ENCODE measurements at regions not wholly inside any gene's neighbourhood (a gene's known extent, or its start where the extent isn't known, plus 50 kb on each side); places are given as distances from the start of the nearest gene placed in this dataset.

GRCh38 chrX:125378205-125378604, 58.5 kb downstream of the TEX13C start:
- no peaks in the 10 kb centered on the region for H3K4me1 ChIP-seq (ENCODE audit: insufficient read depth)
- 25 to 34% (median 26%) methylated on average over 4 of the region's 4 CpGs for WGBS, 3 donors
- no peaks in the 10 kb centered on the region for H3K9me3 ChIP-seq
- H3K36me3 ChIP-seq, result no peaks in the 10 kb centered on the region
- intact Hi-C loops (cut with DNase I), result no loop called here
- TF ChIP-seq CTCF (IDR thresholded peaks at IDR 0.05), result no peak
- no peak for TF ChIP-seq EP300 (IDR thresholded peaks at IDR 0.05)
- no peak for TF ChIP-seq POLR2A (IDR thresholded peaks at IDR 0.05)
- no peak overlapping the region for H3K4me3 ChIP-seq
- H3K27me3 ChIP-seq, result no peaks in the 10 kb centered on the region
- no peak for DNase-seq
- H3K27ac ChIP-seq, result no peak overlapping the region

- intact Hi-C loops (cut with DNase I), result no loop called here
- H3K27me3 ChIP-seq, result no peaks in the 10 kb centered on the region
- no peaks in the 10 kb centered on the region for H3K9me3 ChIP-seq
- 58 to 66% (median 66%) methylated on average over 3 of the region's 3 CpGs for WGBS, 3 donors
- TF ChIP-seq POLR2A (IDR thresholded peaks at IDR 0.05), result no peak
- no peak for TF ChIP-seq EP300 (IDR thresholded peaks at IDR 0.05)
- no peak for TF ChIP-seq CTCF (IDR thresholded peaks at IDR 0.05)
- H3K36me3 ChIP-seq, result no peaks in the 10 kb centered on the region
- H3K4me1 ChIP-seq (ENCODE audit: insufficient read depth), result no peaks in the 10 kb centered on the region
- no peak overlapping the region for H3K4me3 ChIP-seq
- no peak for DNase-seq
- no peak overlapping the region for H3K27ac ChIP-seq
Measured at GRCh38 chrX:125378770-125379169, 59.1 kb downstream of the TEX13C start.

GRCh38 chrX:125382148-125382628, 62.5 kb downstream of the TEX13C start:
- TF ChIP-seq CTCF (IDR thresholded peaks at IDR 0.05) (no peak), EP300 (IDR thresholded peaks at IDR 0.05) (no peak), POLR2A (IDR thresholded peaks at IDR 0.05) (no peak)
- intact Hi-C loops (cut with DNase I), result no loop called here
- WGBS, 3 donors, result 60 to 65% (median 61%) methylated on average over 4 of the region's 4 CpGs

GRCh38 chrX:125382889-125383288, 63.2 kb downstream of the TEX13C start:
- no peaks in the 10 kb centered on the region for H3K27me3 ChIP-seq
- WGBS, 3 donors, result 75 to 80% (median 79%) methylated on average over 3 of the region's 3 CpGs
- DNase-seq, result no peak
- intact Hi-C loops (cut with DNase I), result no loop called here
- no peaks in the 10 kb centered on the region for H3K4me1 ChIP-seq (ENCODE audit: insufficient read depth)
- no peak overlapping the region for H3K4me3 ChIP-seq
- H3K9me3 ChIP-seq, result no peaks in the 10 kb centered on the region
- no peak overlapping the region for H3K27ac ChIP-seq
- no peaks in the 10 kb centered on the region for H3K36me3 ChIP-seq
- TF ChIP-seq CTCF (IDR thresholded peaks at IDR 0.05) (no peak), POLR2A (IDR thresholded peaks at IDR 0.05) (no peak), EP300 (IDR thresholded peaks at IDR 0.05) (no peak)

More at GRCh38 chrX:125382148-125382628, 62.5 kb downstream of the TEX13C start:
- no peak for DNase-seq
- no peaks in the 10 kb centered on the region for H3K4me1 ChIP-seq (ENCODE audit: insufficient read depth)
- H3K4me3 ChIP-seq, result no peak overlapping the region
- H3K9me3 ChIP-seq, result no peaks in the 10 kb centered on the region
- H3K27me3 ChIP-seq, result no peaks in the 10 kb centered on the region
- H3K27ac ChIP-seq, result no peak overlapping the region
- H3K36me3 ChIP-seq, result no peaks in the 10 kb centered on the region

Data from ovary (tissue), 7 donors.